T-helper 1 cell (primary cell): ENCODE measurements at regions not wholly inside any gene's neighbourhood (a gene's known extent, or its start where the extent isn't known, plus 50 kb on each side); places are given as distances from the start of the nearest gene placed in this dataset.
"Not testable (repeated sequence)": the region's sequence is repeated elsewhere in the genome, so short reads cannot be mapped to it uniquely, and the experiment has no call there.

Source experiments
- DNase-seq, 5 donors: peaks; one replicate each; pipeline ENCODE4 v3.0.0-alpha.2; 2012 to 2020

DNA sequence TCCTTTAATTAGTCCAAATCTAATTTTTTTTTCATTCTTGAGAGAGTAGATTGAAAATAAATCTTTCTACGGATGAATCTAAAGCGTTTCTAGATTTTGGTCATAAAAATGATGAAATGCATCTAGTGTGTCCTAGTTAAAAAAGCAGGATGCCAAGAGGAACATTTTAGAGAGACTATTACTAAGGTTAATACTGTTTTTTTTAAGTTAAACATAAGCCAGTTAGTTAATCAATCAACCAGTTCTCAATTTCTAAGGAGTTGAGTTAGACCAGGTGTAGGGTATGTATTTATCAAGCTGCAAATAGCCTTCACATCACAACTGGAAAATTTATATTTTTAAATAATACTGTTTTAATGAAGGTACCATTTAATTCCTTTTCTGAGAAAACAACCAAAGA, 679.5 kb upstream of the IGFBP7 start:
- no peak for DNase-seq

- no peak for DNase-seq
Measured at GRCh38 chr4:57777876-57778275, 667.7 kb upstream of the IGFBP7 start.

DNA sequence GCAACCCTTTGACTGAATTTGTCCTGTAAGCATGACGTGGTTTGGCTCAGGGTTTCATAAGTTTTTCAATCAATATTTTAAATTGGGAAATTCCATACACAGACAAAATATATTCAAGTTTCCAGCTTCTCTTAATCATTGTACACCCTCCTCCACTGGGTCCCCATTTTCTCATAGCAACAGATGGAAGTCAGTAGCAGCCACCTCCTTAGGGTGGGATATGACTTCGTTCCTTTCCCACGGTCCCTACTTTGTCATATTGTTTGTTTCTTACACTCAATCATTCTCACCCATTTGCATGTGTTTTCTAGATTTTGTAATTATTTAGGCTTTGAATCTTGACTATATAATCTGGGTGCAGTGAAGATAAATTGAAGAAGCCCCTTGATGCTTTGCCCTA, 664.5 kb upstream of the IGFBP7 start:
- DNase-seq = no peak

DNA sequence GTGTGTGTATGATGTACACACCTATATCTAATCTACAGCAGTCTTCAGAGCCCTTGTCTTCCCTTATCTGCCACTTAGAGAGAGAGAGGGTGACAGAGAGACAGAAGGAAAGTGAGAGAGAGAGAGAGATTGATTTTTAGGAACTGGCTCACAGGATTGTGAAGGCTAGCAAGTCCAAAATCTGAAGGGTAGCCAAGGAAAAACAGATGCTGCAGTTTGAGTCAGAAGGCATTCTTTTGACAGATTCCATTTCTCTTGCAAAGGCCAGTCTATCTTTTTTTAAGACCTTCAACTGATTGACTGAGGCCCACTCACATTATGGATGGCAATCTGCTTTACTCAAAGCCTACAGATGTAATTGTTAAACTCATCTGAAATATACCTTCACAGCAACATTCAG, 664.0 kb upstream of the IGFBP7 start:
- no peak for DNase-seq

DNA sequence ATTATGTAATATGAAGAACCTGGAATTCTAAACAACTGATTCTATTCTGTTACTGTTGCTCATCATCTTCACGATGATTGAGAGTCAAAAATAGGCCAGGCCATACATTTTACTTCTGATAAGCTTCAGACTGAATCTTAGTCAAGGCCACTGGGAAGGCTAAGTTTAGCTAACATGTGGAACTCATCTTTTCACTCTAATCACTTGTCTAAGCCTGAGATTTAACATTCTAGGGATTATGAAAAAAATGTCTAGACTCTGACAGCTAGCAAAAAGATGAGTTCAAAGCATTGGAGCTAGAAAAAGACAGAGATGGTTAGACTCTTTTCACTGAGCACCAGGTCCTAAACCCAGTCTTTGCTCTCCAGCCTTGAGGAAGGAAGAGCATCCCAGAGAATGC, 656.2 kb upstream of the IGFBP7 start:
- DNase-seq = no peak

DNA sequence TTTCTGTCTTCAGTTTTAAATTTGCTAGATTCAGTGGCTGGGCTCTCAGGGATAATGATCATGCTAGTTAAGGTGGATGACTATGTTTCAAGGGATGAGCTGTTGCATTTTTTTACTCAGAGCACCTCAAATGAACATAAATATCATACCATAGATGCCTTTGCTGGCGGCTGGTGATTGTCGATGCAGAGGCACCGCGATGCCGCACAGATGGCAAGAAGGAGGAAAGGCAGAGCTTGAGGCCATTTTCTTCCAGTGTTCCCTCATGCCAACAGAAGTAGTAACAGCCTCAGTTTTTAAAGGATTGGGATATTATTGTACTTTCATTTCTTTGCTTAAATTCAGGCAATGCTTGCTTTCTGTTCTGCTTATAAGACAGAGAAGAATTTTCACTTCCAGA, 654.7 kb upstream of the IGFBP7 start:
- no peak for DNase-seq

DNA sequence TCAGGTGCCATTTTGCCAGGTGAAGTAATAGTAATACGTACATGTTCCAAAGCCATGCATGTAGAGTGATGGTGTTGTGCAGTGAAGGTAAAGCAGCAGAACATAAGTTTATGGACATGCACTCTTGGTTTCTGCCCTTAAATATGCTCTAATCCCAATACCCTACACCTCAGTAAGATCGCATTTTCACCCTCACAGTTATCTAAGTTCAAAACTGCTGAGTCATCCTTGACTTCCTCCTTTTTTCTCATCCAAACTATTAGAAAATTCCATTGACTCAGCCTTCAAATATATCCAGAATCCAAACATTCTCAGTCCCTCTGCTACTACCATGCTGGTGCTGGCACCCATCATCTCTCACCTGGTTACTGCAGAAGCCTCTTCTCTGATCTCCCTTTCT, 652.9 kb upstream of the IGFBP7 start:
- DNase-seq = no peak

GRCh38 chr4:57740625-57741190, 630.5 kb upstream of the IGFBP7 start:
- no peak for DNase-seq

DNA sequence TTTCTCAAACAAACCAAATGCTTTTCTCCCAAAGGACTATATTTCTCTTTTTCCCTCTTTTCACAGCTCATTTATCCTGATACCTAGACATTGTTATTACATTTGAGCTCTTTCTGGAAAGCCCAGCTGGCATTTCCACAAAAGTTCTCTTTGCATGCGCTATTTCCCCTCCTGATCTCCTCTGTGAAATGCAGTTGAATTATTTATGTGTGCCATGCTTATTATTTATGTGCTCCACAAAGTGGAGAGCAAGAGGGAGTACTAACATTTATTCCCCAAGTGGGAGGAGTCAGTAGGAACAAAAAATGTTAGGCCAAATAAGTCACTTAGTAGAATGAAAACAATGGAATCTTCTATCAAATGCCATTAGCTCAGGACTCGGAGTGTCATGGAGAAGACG, 626.6 kb upstream of the IGFBP7 start:
- no peak for DNase-seq

DNA sequence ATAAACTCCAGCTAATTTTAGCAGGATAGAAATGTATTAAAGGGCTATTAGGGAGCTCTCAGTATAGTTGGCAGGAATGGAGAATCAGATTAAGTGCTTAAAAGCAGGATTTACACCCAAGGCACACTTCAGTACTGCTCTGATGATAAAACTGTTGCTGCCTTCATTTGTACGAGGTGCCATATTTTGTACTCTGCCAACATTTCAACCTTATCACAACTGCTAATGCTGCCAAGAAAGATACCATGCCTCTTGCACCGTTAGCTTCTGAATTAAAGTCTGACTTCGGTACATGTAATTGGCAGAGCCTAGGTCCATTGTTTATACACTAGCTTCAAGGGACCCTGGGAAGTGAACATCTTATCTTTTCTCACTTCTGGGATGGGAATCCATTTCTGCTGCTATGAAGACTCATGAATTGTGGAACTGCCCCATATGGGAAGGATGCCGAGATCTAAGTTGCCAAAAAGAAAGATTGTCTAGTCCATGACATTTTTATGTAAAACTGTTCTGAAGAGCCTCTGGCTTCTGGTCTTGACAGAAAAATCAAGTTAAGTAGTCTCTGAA, 624.0 kb upstream of the IGFBP7 start:
- DNase-seq = no peak

- not testable (repeated sequence) for DNase-seq
Measured at GRCh38 chr4:57729775-57730570, 619.8 kb upstream of the IGFBP7 start.

DNA sequence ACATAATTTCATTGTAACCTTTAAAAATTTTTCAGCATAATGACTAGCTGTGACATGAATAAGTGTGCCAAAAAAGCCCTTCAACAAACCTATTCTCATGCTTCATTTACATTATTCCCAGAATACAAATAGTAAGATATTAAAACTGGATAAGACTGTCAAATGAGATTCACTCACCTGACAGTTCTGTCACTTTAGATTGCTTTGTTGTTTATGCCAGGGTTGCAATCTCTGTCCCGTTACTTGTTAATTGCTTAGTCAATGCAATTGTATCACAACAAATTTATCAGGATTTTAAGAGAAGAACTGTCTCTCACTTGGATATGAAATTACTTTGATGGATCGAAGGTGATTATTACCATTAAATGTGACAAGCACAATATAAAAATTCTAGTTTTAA, 616.0 kb upstream of the IGFBP7 start:
- DNase-seq = no peak

DNA sequence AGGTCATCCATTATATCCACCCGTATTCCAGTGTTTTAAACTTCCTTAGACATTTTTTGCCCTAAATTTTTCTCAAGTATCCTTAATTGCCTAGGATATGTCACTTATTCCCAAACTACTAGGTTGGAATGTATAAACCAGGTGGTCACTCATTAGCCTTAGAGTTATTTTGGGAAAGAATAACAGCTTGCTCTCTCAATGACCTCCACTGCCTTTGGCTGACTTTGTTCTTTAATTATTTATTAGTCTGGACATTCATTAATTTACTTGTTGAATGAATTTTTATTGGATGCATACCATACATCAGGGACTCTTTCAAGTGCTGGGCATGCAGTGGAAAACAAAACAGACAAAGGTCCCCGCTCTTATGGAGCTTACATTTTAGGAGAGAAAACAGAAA, 609.3 kb upstream of the IGFBP7 start:
- no peak for DNase-seq

DNA sequence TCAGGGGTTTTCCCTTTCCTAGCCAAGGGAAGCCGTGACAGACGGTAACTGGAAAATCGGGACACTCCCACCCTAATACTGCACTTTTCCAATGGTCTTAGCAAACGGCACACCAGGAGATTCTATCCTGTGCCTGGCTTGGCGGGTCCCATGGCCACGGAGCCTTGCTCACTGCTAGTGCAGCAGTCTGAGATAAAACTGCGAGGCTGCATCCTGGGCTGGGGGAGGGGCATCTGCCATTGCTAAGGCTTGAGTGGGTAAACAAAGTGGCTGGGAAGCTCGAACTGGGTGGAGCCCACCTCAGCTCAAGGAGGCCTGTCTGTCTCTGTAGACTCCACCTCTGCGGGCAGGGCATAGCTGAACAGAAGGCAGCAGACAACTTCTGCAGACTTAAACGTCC, 604.1 kb upstream of the IGFBP7 start:
- DNase-seq = not testable (repeated sequence)

- DNase-seq = no peak
Measured at GRCh38 chr4:57710053-57710452, 599.9 kb upstream of the IGFBP7 start.

GRCh38 chr4:57691370-57691769, 581.2 kb upstream of the IGFBP7 start:
- no peak for DNase-seq

DNA sequence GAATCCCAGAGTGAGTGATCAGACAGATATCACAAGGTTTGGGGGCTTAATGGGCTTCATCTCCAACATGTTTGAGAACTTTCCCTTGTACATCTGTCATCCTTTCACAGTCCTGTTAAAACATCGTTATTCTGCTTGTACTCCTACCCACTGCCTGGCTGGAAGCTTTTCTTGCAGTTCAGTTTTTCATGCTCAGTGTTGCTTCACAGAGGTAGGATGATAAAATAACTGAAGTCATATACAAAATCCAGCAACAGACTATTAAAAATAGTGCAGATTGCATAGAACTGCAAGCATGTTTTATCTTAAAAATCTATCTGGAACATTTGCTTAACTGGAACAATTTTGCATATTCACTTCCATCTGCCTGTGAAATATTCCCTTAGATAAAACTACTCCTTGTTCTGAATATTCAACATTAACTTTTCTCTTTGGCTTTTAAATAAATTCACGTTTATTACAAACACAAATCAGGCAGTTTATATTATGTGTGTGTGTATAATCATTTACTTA, 579.6 kb upstream of the IGFBP7 start:
- DNase-seq = no peak

DNA sequence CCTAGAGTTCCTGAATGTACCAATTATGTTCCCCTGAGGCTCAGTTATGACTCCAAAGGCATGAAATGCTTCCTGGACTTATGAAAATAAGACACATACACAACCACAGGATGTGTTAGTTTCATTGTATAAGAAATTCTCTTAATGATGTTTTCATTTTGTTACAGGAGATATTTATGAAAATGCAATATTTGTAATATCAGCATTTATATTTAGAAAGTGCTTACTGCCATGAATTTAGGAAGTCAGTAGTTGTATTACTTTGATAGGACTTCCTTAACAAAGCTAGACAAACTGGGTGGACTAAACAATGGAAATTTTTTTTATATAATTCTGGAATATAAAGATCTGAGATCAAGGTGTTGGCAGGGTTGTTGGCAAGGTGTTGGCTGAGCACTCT, 572.1 kb upstream of the IGFBP7 start:
- DNase-seq = no peak

GRCh38 chr4:57679969-57680368, 569.8 kb upstream of the IGFBP7 start:
- DNase-seq = no peak

DNA sequence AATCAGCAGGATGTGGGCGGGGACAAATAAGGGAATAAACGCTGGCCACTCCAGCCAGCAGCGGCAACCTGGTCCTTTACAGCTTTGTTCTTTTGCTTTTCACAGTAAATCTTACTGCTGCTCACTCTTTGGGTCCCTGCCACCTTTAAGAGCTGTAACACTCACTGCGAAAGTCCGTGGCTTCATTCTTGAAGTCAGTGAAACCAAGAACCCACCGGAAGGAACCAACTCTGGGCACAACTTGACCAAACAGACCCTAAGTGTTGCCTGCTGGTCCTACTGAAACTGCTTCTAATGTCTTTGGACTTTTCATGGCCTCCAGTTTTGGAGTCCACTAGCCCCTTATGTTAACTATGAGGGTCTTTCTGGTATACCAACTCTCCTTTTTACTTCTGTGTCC, 566.2 kb upstream of the IGFBP7 start:
- no peak for DNase-seq

DNA sequence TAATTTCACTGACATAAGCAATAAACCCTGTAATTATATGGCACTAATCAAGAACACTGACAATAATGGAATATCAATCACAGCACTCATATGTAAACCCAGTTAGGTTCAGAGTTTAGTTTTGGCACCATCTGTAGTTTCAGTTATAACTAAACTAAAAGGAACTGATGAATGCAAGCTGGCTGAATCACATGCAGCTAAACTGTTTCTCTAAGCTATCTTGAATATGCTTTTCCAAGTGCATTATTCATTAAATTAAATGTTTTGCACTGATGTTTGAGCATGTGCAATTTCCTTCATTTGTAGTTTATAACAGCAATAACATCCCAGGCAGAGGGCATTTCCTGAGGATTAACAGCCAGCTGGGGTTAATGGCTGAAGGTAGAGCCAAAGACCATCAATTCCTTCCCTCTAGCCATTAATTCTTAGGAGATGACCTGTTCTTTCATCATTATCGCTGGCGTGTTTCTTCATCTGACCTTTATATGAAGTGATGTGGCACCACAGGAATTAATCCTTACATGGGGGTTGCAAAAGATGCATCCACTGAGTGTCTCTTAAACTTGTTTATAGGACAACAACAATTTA, 562.8 kb upstream of the IGFBP7 start:
- no peak for DNase-seq

- no peak for DNase-seq
Measured at GRCh38 chr4:57668621-57669020, 558.4 kb upstream of the IGFBP7 start.

DNA sequence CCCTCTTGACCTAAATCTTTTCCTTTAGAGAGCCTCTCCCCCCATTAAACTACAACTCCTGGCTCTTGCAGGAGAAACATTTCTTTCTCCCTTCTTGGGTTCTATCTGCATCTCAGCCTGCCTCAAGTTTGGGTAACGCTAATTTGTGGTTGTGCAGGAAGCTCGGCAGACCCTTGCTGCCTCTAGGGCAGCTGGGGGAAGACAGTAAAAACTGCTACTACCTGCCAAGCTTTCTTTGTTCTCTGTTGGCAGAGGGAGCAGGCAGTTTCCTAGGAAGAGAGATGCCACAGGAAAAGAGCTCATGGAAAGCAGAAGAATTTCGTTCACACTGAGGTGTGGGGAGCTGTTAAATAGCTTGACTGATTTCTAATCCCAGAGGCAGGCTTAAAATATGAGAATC, 555.6 kb upstream of the IGFBP7 start:
- DNase-seq = no peak

- DNase-seq = no peak
Measured at GRCh38 chr4:57661517-57662090, 551.4 kb upstream of the IGFBP7 start.
